Trophoblast cell (in vitro differentiated cells and primary cell): ENCODE measurements at regions not wholly inside any gene's neighbourhood (a gene's known extent, or its start where the extent isn't known, plus 50 kb on each side); places are given as distances from the start of the nearest gene placed in this dataset.

ENCODE experiments used
- DNase-seq, 2 donors: peaks; one replicate each; pipeline ENCODE4 v3.0.0-alpha.2; 2016
- H2AFZ ChIP-seq: 2 replicates; pipeline ENCODE4 v1.6.1; 2013; ENCODE audit warnings: low read length, moderate library complexity, mild to moderate bottlenecking; ENCODE audit not compliant: insufficient read depth, poor library complexity
- H2AK5ac ChIP-seq: 2 replicates; pipeline ENCODE4 v1.6.1; 2013; ENCODE audit warnings: mild to moderate bottlenecking, low read length
- H2BK120ac ChIP-seq: 2 replicates; pipeline ENCODE4 v1.6.1; 2013; ENCODE audit warnings: low read length, mild to moderate bottlenecking, moderate library complexity; ENCODE audit not compliant: insufficient read depth, poor library complexity
- H2BK12ac ChIP-seq: 2 replicates; pipeline ENCODE4 v1.6.1; 2013; ENCODE audit warnings: mild to moderate bottlenecking, low read length, moderate library complexity
- H2BK5ac ChIP-seq: 2 replicates; pipeline ENCODE4 v1.6.1; 2013; ENCODE audit warnings: low read length, low read depth, moderate library complexity, mild to moderate bottlenecking; ENCODE audit not compliant: poor library complexity
- H3K14ac ChIP-seq: 2 replicates; pipeline ENCODE4 v1.6.1; 2013; ENCODE audit warnings: mild to moderate bottlenecking, low read length
- H3K18ac ChIP-seq: 2 replicates; pipeline ENCODE4 v1.6.1; 2013; ENCODE audit warnings: mild to moderate bottlenecking, low read length
- H3K23ac ChIP-seq: 2 replicates; pipeline ENCODE4 v1.6.1; 2013; ENCODE audit warnings: low read length
- H3K27ac ChIP-seq: 2 replicates; pipeline ENCODE4 v1.5.1; 2013; ENCODE audit warnings: low read depth, mild to moderate bottlenecking, inconsistent platforms, low read length, moderate library complexity
- H3K27me3 ChIP-seq: 2 replicates; pipeline ENCODE4 v1.6.1; 2013; ENCODE audit warnings: inconsistent platforms, mild to moderate bottlenecking, low read length, moderate library complexity; ENCODE audit not compliant: insufficient read depth
- H3K36me3 ChIP-seq, 2 experiments: 1 replicate in 1 of 2; 2 replicates in 1 of 2; pipeline ENCODE4 v1.6.1; 2013; ENCODE audit warnings: low read length in 2 of 2, mild to moderate bottlenecking in 2 of 2, moderate library complexity in 1 of 2; ENCODE audit not compliant: insufficient read depth in 2 of 2, control insufficient read depth in 1 of 2
- H3K4ac ChIP-seq: 2 replicates; pipeline ENCODE4 v1.6.1; 2013; ENCODE audit warnings: low read depth, mild to moderate bottlenecking, low read length, moderate library complexity
- H3K4me1 ChIP-seq, 2 experiments: 1 replicate in 1 of 2; 2 replicates in 1 of 2; pipeline ENCODE4 v1.6.1; 2013; ENCODE audit warnings: low read length in 2 of 2, mild to moderate bottlenecking in 2 of 2, moderate library complexity in 1 of 2; ENCODE audit not compliant: insufficient read depth in 2 of 2, control insufficient read depth in 1 of 2
- H3K4me2 ChIP-seq: 2 replicates; pipeline ENCODE4 v1.6.1; 2013; ENCODE audit warnings: inconsistent platforms, mild to moderate bottlenecking, low read length, moderate library complexity
- H3K4me3 ChIP-seq: 2 replicates; pipeline ENCODE4 v1.5.1; 2013; ENCODE audit warnings: mild to moderate bottlenecking, low read depth, low read length, inconsistent platforms
- H3K79me1 ChIP-seq: one replicate; pipeline ENCODE4 v1.6.1; 2013; ENCODE audit warnings: low read length
- H3K79me2 ChIP-seq: 2 replicates; pipeline ENCODE4 v1.6.1; 2013; ENCODE audit warnings: low read length, mild to moderate bottlenecking; ENCODE audit not compliant: control insufficient read depth, insufficient read depth, poor library complexity
- H3K9ac ChIP-seq: 2 replicates; pipeline ENCODE4 v1.6.1; 2013; ENCODE audit warnings: mild to moderate bottlenecking, low read length
- H3K9me3 ChIP-seq: 2 replicates; pipeline ENCODE4 v1.6.1; 2013; ENCODE audit warnings: low read depth, mild to moderate bottlenecking, control low read depth, inconsistent platforms, low read length; ENCODE audit not compliant: insufficient read depth
- H4K12ac ChIP-seq: 2 replicates; pipeline ENCODE4 v1.6.1; 2013; ENCODE audit warnings: low read depth, mild to moderate bottlenecking, low read length, moderate library complexity
- H4K8ac ChIP-seq: 2 replicates; pipeline ENCODE4 v1.6.1; 2013; ENCODE audit warnings: low read depth, mild to moderate bottlenecking, low read length, moderate library complexity
- H4K91ac ChIP-seq: one replicate; pipeline ENCODE4 v1.6.1; 2013; ENCODE audit warnings: low read depth, mild to moderate bottlenecking, low read length, moderate library complexity
- WGBS: extraction: QIAGEN DNeasy Blood & Tissue Kit; methylation state at CpG from one replicate; pipeline ENCODE4 v1.1.7; 2013; ENCODE audit warnings: missing lambda C conversion rate; ENCODE audit not compliant: insufficient read length, insufficient coverage; ENCODE audit errors: extremely low coverage; 5-methylcytosine and 5-hydroxymethylcytosine counted together

DNA sequence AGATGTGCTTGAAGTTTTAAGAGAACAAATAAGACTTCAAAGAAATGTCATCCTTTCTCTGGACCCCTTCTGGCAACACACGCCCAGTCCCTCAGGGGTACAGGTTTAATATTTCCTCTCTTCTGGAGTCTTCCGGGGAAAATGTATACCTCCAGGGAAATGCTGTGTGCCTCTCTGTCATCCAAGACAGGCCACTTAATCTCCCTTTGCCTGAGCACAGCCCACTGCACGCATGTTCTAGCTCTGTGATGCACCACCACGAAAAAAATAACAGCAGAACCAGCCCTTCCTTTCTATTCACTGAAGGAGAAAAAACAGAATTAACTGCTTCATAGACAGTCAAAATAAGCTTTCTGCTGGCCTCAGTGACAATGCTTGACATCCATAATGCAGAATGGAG, 140.1 kb downstream of the RBFOX3 start:
- no peak overlapping the region for H3K9ac ChIP-seq
- H2BK5ac ChIP-seq, result no peak overlapping the region
- no peak overlapping the region for H3K4me3 ChIP-seq
- H3K27me3 ChIP-seq, result no peaks in the 10 kb centered on the region
- no peak overlapping the region for H4K91ac ChIP-seq
- H3K27ac ChIP-seq, result no peak overlapping the region
- no CpG with 5 or more reads among the region's 4 CpGs for WGBS
- H3K79me1 ChIP-seq, result no peaks in the 10 kb centered on the region
- no peaks in the 10 kb centered on the region for H3K36me3 ChIP-seq
- no peak overlapping the region for H3K23ac ChIP-seq
- H2BK120ac ChIP-seq, result no peak overlapping the region
- no peak overlapping the region for H2BK12ac ChIP-seq
- no peaks in the 10 kb centered on the region for H3K4me1 ChIP-seq
- no peak overlapping the region for H3K18ac ChIP-seq
- no peak overlapping the region for H2AFZ ChIP-seq
- DNase-seq, result no peak
- no peak overlapping the region for H3K4ac ChIP-seq
- H3K79me2 ChIP-seq, result no peaks in the 10 kb centered on the region
- H3K14ac ChIP-seq, result no peak overlapping the region
- H4K8ac ChIP-seq, result no peak overlapping the region
- no peak overlapping the region for H4K12ac ChIP-seq
- H2AK5ac ChIP-seq, result no peak overlapping the region
- H3K9me3 ChIP-seq, result peaks cover 7% of the 10 kb centered on the region
- no peak overlapping the region for H3K4me2 ChIP-seq

DNA sequence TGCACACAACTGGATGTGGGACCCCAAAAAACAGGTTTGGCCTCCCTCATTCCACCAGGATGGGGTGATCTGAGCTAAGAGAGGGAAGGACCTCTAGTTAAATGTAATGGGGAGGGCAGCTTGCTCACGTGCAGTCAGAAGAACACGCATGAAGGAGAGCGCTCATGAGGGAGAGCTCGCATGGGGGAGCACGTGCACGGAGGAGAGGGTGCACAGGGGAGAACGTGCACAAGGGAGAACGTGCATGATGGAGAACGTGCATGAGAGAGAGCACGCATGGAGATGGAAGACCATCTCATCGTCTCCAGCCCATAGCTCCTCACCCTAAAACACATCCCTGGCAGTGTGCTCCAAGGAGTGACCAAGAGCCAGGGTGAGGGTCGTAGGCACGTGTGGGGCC, 141.2 kb downstream of the RBFOX3 start:
- H4K12ac ChIP-seq, result no peak overlapping the region
- no peaks in the 10 kb centered on the region for H3K36me3 ChIP-seq
- DNase-seq, result no peak

DNA sequence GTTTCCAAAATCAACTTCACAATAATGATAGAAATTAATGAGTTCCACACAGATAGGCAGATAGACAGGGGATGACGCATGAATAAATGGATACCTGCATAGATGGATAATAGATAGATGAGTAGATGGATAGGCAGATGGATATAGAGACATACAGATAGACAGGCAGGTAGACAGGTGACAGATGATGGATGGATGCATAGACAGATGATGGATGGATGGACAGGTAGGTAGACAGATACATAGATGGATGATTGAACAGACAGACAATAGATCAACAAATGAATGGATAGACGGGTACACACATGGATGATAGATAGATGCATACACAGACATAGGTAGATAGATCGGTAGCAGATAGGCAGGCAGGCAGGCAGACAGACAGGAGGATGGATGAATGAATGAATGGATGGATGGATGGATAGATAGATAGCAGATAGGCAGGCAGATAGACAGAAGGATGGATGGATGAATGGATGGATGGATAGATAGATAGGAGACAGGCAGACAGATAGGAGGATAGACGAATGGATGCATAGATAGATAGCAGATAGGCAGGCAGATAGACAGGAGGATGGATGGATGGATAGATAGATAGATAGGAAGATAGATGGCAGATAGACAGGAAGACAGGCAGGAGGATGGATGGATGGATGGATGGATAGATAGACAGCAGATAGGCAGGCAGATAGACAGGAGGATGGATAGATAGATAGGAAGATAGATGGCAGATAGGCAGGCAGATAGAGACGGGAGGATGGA, 142.5 kb downstream of the RBFOX3 start:
- no CpG with 5 or more reads among the region's 5 CpGs for WGBS
- no peak overlapping the region for H3K18ac ChIP-seq
- DNase-seq, result no peak

More for the DNA sequence above, 141.2 kb downstream of the RBFOX3 start:
- H4K91ac ChIP-seq, result no peak overlapping the region
- no peak overlapping the region for H3K27ac ChIP-seq
- H3K9me3 ChIP-seq, result peaks cover 5% of the 10 kb centered on the region
- no peak overlapping the region for H4K8ac ChIP-seq
- H3K23ac ChIP-seq, result no peak overlapping the region
- WGBS, result no CpG with 5 or more reads among the region's 13 CpGs
- no peak overlapping the region for H3K18ac ChIP-seq
- H3K14ac ChIP-seq, result no peak overlapping the region
- H3K4me3 ChIP-seq, result no peak overlapping the region
- no peak overlapping the region for H2BK120ac ChIP-seq
- no peak overlapping the region for H2BK12ac ChIP-seq
- no peak overlapping the region for H3K4ac ChIP-seq
- no peaks in the 10 kb centered on the region for H3K79me2 ChIP-seq
- H3K4me1 ChIP-seq, result no peaks in the 10 kb centered on the region
- no peak overlapping the region for H2AK5ac ChIP-seq
- no peaks in the 10 kb centered on the region for H3K27me3 ChIP-seq
- H3K79me1 ChIP-seq, result no peaks in the 10 kb centered on the region
- H2BK5ac ChIP-seq, result no peak overlapping the region
- H2AFZ ChIP-seq, result no peak overlapping the region
- no peak overlapping the region for H3K4me2 ChIP-seq
- no peak overlapping the region for H3K9ac ChIP-seq

DNA sequence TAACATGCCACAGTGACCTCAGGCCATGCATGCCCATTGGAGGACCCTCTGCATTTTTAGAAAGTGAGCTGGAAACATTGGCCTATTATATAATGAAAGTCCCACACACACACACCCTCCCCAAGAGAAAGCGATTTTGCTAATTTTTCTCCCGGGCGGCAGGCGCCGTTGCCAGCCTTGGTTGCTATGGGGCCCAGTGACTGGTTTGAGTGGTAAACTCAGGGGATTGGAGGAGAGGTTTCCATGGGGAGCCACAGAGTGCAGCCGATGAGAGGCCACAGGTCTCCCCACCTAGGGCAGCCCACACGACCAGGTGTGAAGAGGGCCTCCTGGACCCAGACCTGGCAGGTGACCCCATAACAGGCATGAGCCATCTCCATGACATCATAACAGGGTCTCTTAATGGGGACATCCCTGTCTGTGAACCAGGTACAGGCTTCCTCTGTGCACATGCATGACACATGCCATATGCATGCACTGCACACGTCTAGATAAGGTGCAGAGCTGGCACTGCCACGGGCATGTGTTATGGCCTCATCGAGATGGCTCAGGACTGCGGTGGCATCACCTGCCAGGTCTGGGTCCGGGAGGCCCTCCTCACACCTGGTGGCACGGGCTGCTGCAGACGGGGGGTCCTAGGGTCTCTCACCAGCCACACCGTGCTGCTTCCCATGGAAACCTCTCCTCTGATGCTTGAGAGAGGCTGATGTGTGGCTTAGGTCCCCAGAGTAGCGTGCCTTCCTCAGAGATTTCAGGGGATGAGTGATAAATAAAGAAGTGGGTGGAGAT, 144.1 kb downstream of the RBFOX3 start:
- Histone ChIP-seq H2BK5ac (no peak overlapping the region), H3K79me2 (no peaks in the 10 kb centered on the region), H3K4ac (no peak overlapping the region), H4K12ac (no peak overlapping the region), H3K79me1 (no peaks in the 10 kb centered on the region), H2AFZ (no peak overlapping the region), H4K91ac (no peak overlapping the region), H2BK12ac (no peak overlapping the region), H3K27me3 (no peaks in the 10 kb centered on the region), H3K4me1 (no peaks in the 10 kb centered on the region), H3K36me3 (no peaks in the 10 kb centered on the region), H3K18ac (no peak overlapping the region), H3K23ac (no peak overlapping the region), H2BK120ac (no peak overlapping the region), H3K4me3 (no peak overlapping the region), H3K14ac (no peak overlapping the region), H3K9me3 (peaks cover 18% of the 10 kb centered on the region), H3K9ac (no peak overlapping the region), H2AK5ac (no peak overlapping the region), H3K4me2 (no peak overlapping the region), H3K27ac (no peak overlapping the region), H4K8ac (no peak overlapping the region)
- WGBS, result no CpG with 5 or more reads among the region's 16 CpGs
- no peak for DNase-seq

More for the DNA sequence above, 142.5 kb downstream of the RBFOX3 start:
- H2BK5ac ChIP-seq, result no peak overlapping the region
- H4K12ac ChIP-seq, result no peak overlapping the region
- H3K4ac ChIP-seq, result no peak overlapping the region
- no peaks in the 10 kb centered on the region for H3K36me3 ChIP-seq
- no peak overlapping the region for H4K8ac ChIP-seq
- no peak overlapping the region for H3K9ac ChIP-seq
- no peaks in the 10 kb centered on the region for H3K79me2 ChIP-seq
- H3K79me1 ChIP-seq, result no peaks in the 10 kb centered on the region
- H3K23ac ChIP-seq, result no peak overlapping the region
- H3K27me3 ChIP-seq, result no peaks in the 10 kb centered on the region
- H3K4me2 ChIP-seq, result no peak overlapping the region
- no peak overlapping the region for H2BK120ac ChIP-seq
- peaks cover 12% of the 10 kb centered on the region for H3K9me3 ChIP-seq
- no peak overlapping the region for H2AK5ac ChIP-seq
- H3K27ac ChIP-seq, result no peak overlapping the region
- no peak overlapping the region for H3K4me3 ChIP-seq
- no peak overlapping the region for H2BK12ac ChIP-seq
- no peaks in the 10 kb centered on the region for H3K4me1 ChIP-seq
- no peak overlapping the region for H3K14ac ChIP-seq
- H2AFZ ChIP-seq, result no peak overlapping the region
- H4K91ac ChIP-seq, result no peak overlapping the region
